ENCODE measurements at regions not wholly inside any gene's neighbourhood (a gene's known extent, or its start where the extent isn't known, plus 50 kb on each side); places are given as distances from the start of the nearest gene placed in this dataset.

DNA sequence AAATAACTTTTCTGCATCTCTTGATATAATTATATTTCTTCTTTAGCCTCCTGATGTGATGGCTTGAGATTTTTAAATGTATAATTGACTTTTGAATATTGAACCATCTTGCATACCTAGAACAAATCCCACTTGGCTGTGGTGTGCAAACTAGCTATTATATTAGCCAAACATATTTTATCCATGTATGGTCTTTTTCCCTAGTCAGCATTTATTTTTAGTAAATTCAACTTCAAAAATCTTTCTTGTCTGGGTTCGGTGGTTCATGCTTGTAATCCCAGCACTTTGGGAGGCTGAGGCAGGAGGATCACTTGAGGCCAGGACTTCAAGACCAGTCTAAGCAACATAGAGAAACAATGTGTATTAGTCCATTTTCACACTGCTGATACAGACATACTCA is 386.6 kb upstream of the VWC2 start:
- TF ChIP-seq, protein P1, sequence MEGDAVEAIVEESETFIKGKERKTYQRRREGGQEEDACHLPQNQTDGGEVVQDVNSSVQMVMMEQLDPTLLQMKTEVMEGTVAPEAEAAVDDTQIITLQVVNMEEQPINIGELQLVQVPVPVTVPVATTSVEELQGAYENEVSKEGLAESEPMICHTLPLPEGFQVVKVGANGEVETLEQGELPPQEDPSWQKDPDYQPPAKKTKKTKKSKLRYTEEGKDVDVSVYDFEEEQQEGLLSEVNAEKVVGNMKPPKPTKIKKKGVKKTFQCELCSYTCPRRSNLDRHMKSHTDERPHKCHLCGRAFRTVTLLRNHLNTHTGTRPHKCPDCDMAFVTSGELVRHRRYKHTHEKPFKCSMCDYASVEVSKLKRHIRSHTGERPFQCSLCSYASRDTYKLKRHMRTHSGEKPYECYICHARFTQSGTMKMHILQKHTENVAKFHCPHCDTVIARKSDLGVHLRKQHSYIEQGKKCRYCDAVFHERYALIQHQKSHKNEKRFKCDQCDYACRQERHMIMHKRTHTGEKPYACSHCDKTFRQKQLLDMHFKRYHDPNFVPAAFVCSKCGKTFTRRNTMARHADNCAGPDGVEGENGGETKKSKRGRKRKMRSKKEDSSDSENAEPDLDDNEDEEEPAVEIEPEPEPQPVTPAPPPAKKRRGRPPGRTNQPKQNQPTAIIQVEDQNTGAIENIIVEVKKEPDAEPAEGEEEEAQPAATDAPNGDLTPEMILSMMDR (IDR thresholded peaks at IDR 0.05), result no peak
- no peak for TF ChIP-seq POLR2A (IDR thresholded peaks at IDR 0.05)
- H3K4me1 ChIP-seq, result no peaks in the 10 kb centered on the region
- no peaks in the 10 kb centered on the region for H3K27me3 ChIP-seq
- H3K36me3 ChIP-seq, result no peaks in the 10 kb centered on the region
- DNase-seq, result no peak
- no peak overlapping the region for H3K27ac ChIP-seq
- H3K4me3 ChIP-seq, result no peak overlapping the region
- H3K9me3 ChIP-seq, result no peaks in the 10 kb centered on the region

DNA sequence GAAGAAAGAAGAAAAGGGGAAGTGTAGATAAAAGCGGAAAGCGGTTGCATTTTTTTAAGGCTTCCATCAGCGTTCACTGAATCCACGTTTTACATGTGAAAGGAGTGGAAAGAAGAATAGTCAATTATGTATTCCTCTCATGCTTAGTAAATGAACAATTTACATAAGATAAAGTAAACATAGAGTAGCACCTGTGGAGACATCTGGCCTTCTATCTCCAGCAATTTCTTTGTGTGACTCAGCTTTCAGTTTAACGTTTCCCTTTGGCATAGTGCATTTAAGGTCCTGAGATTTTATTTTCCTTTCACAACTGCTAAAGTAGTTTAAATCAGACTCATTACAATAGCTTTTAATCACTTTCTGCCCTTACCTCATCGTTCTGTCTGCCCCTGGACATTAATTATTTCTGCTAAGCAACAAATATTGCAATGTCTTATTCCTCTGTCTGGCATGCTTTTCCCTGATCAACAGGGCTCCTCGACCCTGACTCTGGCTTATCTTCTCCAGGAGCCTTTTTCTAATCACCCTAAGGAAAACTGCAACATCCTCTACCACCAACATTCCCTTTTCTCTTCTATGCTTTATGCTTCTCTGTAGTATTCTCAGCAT is 383.5 kb upstream of the VWC2 start:
- no peaks in the 10 kb centered on the region for H3K36me3 ChIP-seq
- no peak overlapping the region for H3K27ac ChIP-seq
- no peak for DNase-seq
- no peaks in the 10 kb centered on the region for H3K9me3 ChIP-seq
- no peak overlapping the region for H3K4me3 ChIP-seq
- TF ChIP-seq, protein P1 (IDR thresholded peaks at IDR 0.05), result no peak
- TF ChIP-seq POLR2A (IDR thresholded peaks at IDR 0.05), result no peak
- H3K27me3 ChIP-seq, result no peaks in the 10 kb centered on the region
- H3K4me1 ChIP-seq, result no peaks in the 10 kb centered on the region

DNA sequence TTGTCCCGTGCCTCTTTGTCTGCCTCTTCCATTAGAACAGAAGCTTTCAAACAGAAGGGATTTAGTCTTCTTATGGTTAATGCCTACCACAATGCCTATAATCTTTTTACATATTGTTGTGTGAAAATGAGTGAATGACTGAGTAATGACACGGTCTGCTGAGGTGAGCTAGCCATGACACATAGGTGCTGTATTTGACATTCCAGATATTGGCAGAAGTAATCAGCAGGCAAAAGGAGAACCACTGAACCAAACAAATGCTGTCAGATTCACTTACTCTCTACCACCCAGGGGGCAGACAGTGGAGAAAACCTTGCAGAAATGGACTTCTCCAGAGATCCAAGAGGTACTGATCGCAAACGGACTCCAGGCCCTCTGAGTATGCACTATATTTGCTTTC is 377.2 kb upstream of the VWC2 start:
- DNase-seq, result no peak
- no peaks in the 10 kb centered on the region for H3K36me3 ChIP-seq
- TF ChIP-seq POLR2A (IDR thresholded peaks at IDR 0.05), result no peak
- TF ChIP-seq, protein P1 (IDR thresholded peaks at IDR 0.05), result no peak
- H3K27ac ChIP-seq, result no peak overlapping the region
- no peaks in the 10 kb centered on the region for H3K27me3 ChIP-seq
- no peaks in the 10 kb centered on the region for H3K4me1 ChIP-seq
- no peak overlapping the region for H3K4me3 ChIP-seq
- H3K9me3 ChIP-seq, result no peaks in the 10 kb centered on the region

GRCh38 chr7:49397750-49398149 is 375.7 kb upstream of the VWC2 start:
- TF ChIP-seq POLR2A (IDR thresholded peaks at IDR 0.05), result no peak
- TF ChIP-seq, protein P1 (IDR thresholded peaks at IDR 0.05), result no peak
- no peaks in the 10 kb centered on the region for H3K27me3 ChIP-seq
- no peaks in the 10 kb centered on the region for H3K36me3 ChIP-seq
- no peaks in the 10 kb centered on the region for H3K4me1 ChIP-seq
- no peak for DNase-seq
- no peak overlapping the region for H3K4me3 ChIP-seq
- no peak overlapping the region for H3K27ac ChIP-seq
- H3K9me3 ChIP-seq, result no peaks in the 10 kb centered on the region

GRCh38 chr7:49398236-49398635 is 375.2 kb upstream of the VWC2 start:
- Histone ChIP-seq H3K36me3 (no peaks in the 10 kb centered on the region), H3K27ac (no peak overlapping the region), H3K9me3 (no peaks in the 10 kb centered on the region), H3K4me1 (no peaks in the 10 kb centered on the region), H3K27me3 (no peaks in the 10 kb centered on the region), H3K4me3 (no peak overlapping the region)
- no peak for TF ChIP-seq POLR2A (IDR thresholded peaks at IDR 0.05)
- TF ChIP-seq, protein P1 (IDR thresholded peaks at IDR 0.05), result no peak
- DNase-seq, result no peak

DNA sequence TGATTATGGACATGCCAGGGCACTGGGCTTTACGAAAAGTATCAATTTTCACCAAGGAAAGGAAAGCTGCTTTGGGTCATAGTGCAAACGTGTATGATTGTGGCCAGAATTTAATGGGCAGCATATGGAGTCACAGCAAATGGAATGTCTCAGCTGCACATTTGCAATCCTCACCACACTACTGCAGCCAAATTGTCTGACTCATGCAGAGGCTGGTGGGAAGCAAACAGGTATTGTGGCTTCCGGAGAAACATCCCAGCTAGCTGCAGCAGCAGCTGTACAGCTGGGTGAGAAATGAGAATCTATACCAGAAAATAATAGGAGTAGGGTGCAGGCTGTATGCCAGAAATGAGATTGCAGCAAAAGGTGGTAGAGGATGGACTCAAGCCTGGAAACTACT is 374.7 kb upstream of the VWC2 start:
- Histone ChIP-seq H3K9me3 (no peaks in the 10 kb centered on the region), H3K27ac (no peak overlapping the region), H3K4me3 (no peak overlapping the region), H3K36me3 (no peaks in the 10 kb centered on the region), H3K27me3 (no peaks in the 10 kb centered on the region), H3K4me1 (no peaks in the 10 kb centered on the region)
- TF ChIP-seq, protein P1 (IDR thresholded peaks at IDR 0.05), result no peak
- TF ChIP-seq POLR2A (IDR thresholded peaks at IDR 0.05), result no peak
- no peak for DNase-seq
